ENCODE measurements at regions not wholly inside any gene's neighbourhood (a gene's known extent, or its start where the extent isn't known, plus 50 kb on each side); places are given as distances from the start of the nearest gene placed in this dataset.

GRCh38 chr6:156647140-156647784 lies 129.9 kb upstream of the ARID1B start:
- DNase-seq, result no peak

GRCh38 chr6:156646496-156646895 lies 130.7 kb upstream of the ARID1B start:
- DNase-seq, result no peak

GRCh38 chr6:156645097-156645496 lies 132.1 kb upstream of the ARID1B start:
- DNase-seq, result no peak

- no peak for DNase-seq
Measured at GRCh38 chr6:156639009-156639721, 138.0 kb upstream of the ARID1B start.

GRCh38 chr6:156638581-156638980 lies 138.6 kb upstream of the ARID1B start:
- no peak for DNase-seq

GRCh38 chr6:156634951-156635371 lies 142.2 kb upstream of the ARID1B start:
- no peak for DNase-seq

- DNase-seq, result no peak
Measured at GRCh38 chr6:156634048-156634447, 143.1 kb upstream of the ARID1B start.

- DNase-seq, result no peak
Measured at GRCh38 chr6:156633291-156633690, 143.9 kb upstream of the ARID1B start.

- no peak for DNase-seq
Measured at GRCh38 chr6:156630613-156631302, 146.4 kb upstream of the ARID1B start.

- DNase-seq, result no peak
Measured at GRCh38 chr6:156628805-156629204, 148.4 kb upstream of the ARID1B start.

GRCh38 chr6:156627524-156627923 lies 149.7 kb upstream of the ARID1B start:
- no peak for DNase-seq

GRCh38 chr6:156622185-156622584 lies 155.0 kb upstream of the ARID1B start:
- DNase-seq, result no peak

GRCh38 chr6:156620331-156620730 lies 156.8 kb upstream of the ARID1B start:
- DNase-seq, result no peak

- DNase-seq, result no peak
Measured at GRCh38 chr6:156618600-156619205, 158.5 kb upstream of the ARID1B start.

- DNase-seq, result no peak
Measured at GRCh38 chr6:156617941-156618340, 159.2 kb upstream of the ARID1B start.

- no peak for DNase-seq
Measured at GRCh38 chr6:156617376-156617775, 159.8 kb upstream of the ARID1B start.

- DNase-seq, result no peak
Measured at GRCh38 chr6:156616495-156616894, 160.7 kb upstream of the ARID1B start.

GRCh38 chr6:156613996-156614395 lies 163.2 kb upstream of the ARID1B start:
- DNase-seq, result no peak

GRCh38 chr6:156612361-156612760 lies 164.8 kb upstream of the ARID1B start:
- no peak for DNase-seq

GRCh38 chr6:156602066-156602385 lies 175.2 kb upstream of the ARID1B start:
- no peak for DNase-seq

- DNase-seq, result no peak
Measured at GRCh38 chr6:156601152-156602065, 175.8 kb upstream of the ARID1B start.

GRCh38 chr6:156600678-156601077 lies 176.5 kb upstream of the ARID1B start:
- DNase-seq, result no peak

All from CD4-positive, alpha-beta T cell treated with Interleukin-1 beta for 1 hour (primary cell).